GM21825 (cell line): ENCODE measurements at regions not wholly inside any gene's neighbourhood (a gene's known extent, or its start where the extent isn't known, plus 50 kb on each side); places are given as distances from the start of the nearest gene placed in this dataset.
"Not testable (repeated sequence)": the region's sequence is repeated elsewhere in the genome, so short reads cannot be mapped to it uniquely, and the experiment has no call there.

Experiments used
- ATAC-seq: cut with Tn5 transposase; IDR thresholded peaks from one replicate; pipeline ENCODE4 v1.9.1; 2021; ENCODE audit warnings: mild to moderate bottlenecking, moderate library complexity; ENCODE audit not compliant: unreplicated experiment

DNA sequence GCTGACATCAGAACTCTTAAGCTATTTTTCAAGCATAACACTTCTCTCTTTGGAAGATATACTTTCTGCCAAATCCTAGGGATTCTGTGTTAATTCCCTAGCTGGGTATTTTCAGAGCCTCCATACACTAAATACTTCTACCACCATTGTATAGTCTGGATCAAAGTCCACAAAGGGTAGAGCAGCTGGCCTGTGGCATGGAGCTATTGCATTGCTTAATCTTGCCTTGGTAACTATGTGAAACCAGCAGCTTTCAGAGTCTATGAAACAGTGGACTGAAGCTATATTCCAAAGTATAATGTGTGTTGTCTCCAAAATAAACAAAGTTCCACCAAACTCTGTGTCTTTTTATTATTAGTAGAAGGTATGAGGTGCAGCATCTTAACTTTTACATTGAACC, 296.9 kb upstream of the CDH19 start:
- no peak for ATAC-seq

DNA sequence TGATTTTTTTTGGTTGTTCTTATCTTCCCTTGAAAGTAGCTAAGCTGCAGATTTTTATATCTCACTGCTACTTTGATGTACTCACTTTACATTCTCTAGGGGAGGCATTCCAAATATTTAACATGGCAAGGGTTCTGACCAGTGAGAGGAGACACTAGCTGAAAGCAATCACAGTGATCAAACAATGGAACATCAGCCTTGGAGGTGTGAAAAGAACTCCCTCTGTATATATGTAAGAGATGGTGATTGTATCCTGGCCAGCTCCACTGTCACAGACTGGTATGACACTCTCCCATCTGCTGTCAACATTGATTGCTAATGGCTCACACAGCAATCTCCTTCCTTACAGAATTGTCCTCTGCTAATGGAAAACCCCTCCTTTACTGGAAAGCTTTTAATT, 291.7 kb upstream of the CDH19 start:
- no peak for ATAC-seq

DNA sequence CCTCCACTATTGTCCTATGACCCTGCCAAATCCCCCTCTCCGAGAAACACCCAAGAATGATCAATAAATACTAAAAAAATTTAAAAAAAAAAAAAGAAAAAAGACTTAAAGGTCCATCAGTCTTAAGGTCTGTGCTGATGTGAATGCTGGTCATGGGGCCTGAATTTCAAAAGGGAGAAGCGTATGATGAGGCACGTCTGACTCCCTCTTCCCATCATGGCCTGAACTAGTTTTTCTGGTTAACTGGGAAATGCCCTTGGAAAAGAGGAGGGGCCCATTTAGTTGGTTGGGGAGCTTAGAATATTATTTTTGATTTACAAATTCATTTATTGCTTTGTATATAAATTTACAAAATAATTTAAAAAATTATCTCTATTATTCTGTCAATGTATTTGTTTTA, 291.0 kb upstream of the CDH19 start:
- ATAC-seq = no peak

DNA sequence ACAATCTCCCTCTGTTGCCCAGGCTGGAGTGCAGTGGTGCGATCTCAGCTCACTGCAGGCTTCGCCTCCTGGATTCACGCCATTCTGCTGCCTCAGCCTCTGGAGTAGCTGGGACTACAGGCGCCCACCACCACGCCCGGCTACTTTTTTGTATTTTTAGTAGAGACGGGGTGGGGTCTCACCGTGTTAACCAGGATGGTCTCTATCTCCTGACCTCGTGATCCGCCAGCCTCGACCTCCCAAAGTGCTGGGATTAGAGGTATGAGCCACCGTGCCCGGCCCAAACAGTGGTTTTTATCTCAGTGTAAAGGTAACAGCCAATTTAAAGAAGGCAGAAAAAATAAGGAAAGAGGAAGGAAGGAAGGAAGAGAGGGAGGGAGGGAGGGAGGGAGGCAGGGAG, 288.5 kb upstream of the CDH19 start:
- not testable (repeated sequence) for ATAC-seq

DNA sequence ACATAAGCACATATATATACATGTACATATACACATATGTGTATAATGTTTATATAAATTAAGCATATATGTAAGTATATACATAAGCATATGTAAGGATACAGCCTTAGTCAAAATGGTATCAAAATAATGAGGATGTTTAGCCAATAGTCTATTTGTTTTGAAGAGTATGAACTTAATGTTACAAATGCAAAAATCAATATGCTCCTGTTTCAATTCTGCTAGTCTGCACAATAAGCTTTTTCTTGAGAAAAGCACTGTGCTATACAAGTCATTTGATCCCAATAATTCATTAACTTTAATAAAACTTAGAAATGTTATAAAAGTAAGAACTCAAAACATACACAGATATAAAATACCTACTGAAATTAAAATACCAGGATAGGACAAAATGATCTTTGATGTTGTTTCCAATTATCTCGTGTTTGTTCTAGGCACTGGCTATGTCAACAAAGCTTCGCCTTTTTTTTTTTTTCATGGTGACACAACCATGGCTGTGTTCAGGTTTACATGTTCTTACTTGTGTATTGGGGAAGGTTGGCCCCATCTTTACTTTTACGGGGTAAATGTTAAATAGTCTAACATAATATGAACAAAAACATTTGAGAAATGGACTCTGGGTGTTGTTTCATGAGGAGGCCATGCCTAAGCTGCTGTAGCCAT, 271.1 kb upstream of the CDH19 start:
- ATAC-seq = no peak

DNA sequence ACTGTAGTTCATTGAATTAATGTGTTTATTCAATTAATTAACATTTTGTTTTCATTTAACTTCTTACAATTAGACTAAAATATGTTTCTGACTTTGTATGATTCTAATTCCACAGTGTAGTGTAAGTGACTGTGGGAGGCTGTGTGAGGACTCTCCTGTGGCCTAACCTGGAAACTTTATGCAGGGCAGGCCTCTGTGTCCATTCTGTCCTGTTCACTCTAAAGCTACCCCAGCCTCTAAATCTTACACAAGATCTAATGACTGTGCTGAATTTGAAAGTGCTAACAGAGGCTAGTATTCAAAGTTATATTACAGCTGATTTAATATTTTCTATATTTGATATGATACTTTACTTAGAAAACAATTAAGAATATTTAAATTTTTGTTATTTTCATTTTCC, 270.5 kb upstream of the CDH19 start:
- ATAC-seq = no peak

DNA sequence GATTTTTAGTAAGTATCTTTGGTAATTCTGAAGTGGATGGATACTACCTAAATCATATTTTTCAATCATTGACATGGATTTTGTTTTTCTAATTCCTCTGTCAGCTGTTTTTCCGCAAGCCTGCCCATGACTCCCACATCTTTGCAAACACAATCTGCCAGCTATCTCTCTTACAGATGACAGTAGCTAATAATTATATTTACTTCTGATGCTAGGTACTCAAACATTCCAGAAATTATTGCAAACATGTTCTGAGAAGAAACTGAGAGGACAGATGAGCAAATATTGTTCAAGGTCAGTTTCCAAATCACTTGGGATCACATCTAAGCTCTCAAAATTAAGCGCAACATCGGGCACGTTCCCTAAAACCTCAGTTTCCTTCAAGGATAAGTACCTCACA, 270.0 kb upstream of the CDH19 start:
- ATAC-seq = no peak

DNA sequence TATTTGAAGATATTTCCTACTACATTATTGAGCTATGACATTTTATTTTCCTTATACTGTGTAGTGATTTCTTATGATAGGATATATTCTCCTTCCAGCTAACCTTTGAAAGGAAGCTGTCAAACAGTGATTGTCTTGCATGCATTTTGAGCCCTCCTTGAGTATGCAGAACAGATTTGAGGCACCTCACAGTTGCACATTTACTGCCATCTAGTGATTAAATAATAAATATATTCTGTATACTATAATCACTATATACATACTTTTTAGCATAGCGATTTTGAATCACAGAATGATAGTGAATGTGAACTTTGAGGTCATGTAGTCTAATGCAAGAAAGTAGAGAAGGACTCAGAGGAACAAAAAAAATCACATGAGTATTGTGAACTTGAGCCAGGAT, 268.4 kb upstream of the CDH19 start:
- no peak for ATAC-seq

DNA sequence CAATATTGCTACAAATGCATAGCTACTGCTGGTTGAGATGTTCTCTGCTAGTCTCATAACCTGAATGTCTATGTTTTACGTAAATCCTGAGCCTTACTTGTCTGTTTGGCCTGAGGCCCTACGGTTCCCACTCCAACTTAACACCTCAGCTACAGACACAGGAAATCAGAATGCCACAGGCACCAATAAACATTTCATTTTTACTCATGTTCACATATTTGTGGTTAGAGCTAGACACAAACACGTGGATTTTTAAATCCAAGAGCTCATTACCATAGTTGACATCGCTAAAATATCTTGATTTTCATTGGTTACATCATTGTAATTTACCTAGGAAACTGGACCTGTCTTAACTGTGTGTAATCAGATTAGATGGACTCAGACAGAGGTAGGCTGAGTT, 263.8 kb upstream of the CDH19 start:
- no peak for ATAC-seq

DNA sequence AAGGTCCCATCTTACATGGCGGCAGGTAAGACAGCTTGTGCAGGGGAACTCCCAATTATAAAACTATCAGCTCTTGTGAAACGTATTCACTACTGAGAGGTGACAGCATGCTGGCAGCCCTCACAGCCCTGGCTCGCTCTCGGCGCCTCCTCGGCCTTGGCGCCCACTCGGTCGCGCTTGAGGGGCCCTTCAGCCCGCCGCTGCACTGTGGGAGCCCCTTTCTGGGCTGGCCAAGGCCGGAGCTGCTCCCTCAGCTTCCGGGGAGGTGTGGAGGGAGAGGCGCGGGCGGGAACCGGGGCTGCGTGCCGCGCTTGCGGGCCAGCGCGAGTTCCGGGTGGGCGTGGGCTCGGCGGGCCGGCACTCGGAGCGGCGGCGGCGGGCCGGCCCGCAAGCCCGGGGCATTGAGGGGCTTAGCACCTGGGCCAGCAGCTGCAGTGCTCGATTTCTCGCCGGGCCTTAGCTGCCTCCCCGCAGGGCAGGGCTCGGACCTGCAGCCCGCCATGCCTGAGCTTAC, 262.6 kb upstream of the CDH19 start:
- ATAC-seq = not testable (repeated sequence)

DNA sequence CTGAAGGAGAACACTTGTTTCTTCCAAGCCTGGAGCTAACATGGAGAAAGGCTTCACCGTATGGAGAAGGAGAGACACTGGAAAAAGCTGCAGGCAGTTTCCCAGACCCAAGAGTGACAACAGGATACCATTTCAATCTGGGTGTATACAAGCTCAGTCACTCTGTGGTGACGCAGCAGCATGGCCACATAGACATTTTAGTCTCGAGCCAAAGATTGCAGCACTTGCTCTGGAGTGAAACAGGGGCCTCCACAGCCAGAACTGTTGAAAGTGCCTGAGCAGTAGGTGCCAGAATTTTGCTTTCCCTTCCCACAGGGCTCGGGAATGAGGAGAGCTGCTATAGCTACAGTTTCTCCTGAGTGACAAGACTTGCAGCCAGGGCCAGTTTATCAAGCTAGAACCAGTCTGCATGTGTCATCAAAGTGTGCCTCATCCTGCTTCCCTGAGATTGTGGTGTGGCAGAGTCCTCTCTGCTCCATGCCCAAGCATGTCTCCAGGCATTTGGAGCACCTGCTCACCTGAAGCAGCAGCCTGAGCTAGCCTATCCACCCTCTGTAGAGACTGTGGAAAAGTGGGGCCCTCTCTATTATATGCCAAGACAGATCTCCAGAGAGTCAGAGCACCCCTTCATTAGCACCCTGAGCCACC, 234.6 kb upstream of the CDH19 start:
- ATAC-seq = no peak

DNA sequence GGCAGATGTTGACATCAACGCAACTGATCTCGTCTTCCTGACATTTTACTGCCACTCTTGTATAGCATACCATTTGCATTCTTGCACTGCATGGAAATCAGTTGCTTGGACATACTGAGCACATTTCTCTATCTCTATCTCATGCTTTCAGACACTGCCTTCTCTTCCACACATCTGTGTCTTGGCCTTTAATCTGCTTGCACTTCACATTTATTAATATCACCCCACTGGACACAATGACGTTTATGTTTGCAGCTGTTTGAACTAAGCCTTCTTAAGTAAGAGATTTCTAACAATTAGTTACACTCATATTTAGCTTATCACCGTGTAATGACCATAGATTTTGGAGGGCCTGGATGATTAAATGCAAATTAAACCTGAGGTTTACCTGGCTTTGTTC, 229.8 kb upstream of the CDH19 start:
- no peak for ATAC-seq

DNA sequence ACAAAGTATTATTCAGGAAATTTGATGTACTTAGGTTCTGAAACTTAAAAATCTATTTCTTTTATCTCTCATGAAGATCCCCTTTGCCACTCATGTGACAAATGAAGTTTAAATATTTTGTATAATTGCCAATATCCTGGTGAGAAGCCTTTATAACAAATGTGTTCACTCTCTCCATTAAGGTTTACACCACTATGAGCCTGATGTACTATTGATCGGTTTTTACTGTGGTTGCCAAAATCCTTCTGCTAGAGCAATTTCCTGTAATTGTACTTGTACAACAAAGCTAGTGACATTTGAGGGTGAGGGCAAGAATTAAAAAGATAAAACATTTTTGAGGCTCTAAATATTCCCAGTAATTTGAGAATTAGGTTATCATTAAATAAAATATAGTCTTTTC, 222.3 kb upstream of the CDH19 start:
- no peak for ATAC-seq

DNA sequence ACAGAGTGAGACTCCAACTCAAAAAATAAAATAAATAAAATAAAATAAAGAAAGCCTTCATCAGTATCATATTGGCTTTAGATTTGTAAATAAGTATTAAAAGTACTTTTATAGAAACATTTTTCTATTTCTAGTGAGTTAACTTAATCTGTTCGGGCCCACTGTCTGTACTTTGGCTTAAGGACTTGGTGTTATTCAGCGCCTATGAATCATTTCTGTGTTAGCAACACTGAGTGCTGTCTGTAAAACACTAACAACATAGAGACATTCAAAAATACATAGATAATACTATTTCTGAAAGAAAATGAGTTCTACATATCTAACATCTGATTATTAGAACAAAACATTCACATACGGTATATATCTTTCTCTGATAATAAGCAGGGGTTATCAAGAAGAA, 221.5 kb upstream of the CDH19 start:
- ATAC-seq = no peak

DNA sequence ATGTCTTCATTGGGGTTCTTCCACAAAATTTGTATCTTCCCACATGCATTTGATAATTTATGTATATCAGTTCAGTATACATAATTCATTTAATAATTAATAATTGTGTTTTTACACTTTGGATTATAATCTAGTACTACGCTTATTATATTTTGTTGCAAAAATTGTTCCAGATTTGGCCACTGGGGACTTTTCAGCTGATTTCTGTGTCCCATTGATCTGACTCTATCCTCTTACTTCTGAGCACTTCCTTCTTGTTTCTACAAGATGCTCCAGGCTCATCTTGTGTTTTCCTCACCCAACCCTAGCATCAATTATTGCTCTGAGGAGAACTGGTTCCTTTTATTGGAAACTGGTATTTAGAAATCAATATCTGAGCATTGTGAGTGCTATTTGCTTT, 215.3 kb upstream of the CDH19 start:
- no peak for ATAC-seq

DNA sequence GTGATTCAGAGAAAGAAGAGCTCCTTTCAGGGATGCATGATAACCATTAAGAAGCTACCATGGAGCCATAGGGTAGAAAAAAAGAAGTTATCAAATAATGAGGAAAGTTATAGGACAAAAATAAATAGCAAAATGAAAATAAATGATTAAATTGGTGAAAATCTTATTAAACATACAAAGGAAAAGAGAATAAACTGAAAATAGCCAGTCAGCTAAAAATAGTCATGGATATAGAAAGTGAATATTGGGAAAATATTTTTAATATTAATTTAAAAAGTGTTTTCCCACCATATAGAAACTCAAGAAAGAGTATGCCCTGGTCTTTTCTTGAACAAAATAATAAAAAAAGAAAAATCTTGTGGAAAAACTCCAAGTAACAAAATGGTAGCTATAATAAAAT, 209.2 kb upstream of the CDH19 start:
- ATAC-seq = no peak

DNA sequence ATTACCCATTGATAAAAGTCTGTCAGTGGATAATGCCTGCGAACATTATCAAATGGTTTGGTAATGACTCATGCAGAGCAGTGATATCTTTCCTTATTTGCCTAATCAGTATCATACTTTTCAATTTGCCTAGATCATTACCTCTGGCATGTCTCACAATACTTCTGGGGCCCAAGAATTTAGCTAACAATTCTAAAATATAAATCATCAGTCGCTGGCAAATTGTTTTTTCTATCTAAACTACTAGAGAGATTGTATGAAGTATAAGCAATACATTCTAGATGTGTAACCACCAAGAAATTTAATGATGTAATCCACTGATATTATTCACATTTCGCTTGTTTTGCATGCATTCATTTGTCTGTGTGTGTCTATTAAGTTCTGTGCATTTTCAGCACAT, 191.2 kb upstream of the CDH19 start:
- ATAC-seq = no peak

DNA sequence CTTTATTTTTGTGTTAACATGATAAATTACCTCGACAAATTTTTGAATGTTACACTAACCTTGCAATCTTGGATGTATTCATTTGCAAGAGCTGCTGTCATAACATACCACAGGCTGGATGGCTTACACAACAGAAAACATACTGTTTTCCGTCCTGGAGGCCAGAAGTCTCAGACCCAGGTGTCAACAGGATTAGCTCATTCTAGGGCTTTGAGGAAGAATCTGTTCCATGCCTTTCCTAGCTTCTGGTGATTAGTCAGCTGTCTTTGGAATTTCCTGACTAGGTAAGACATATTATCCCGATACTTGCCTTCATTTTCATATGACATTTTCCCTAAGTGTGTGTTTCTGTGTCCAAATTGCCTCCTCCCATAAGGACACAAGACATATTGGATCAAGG, 188.6 kb upstream of the CDH19 start:
- ATAC-seq = no peak

DNA sequence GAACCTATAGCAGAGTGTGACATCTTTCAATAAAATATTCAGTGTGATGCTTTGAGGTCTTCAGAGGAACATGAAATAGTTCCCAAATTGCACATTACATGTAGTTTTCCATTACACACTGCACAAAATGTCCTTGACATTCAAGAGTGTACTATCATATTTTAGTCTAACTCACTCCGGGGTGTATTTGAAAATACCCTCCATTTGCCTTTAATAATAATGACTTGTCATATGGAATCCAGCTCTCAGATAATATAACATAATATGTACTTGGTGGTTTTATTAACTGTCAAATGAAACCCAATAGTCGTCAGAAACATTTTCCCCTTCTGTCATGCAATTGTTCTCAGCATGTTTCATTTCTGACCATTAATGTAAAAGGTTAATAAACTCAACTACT, 176.7 kb upstream of the CDH19 start:
- no peak for ATAC-seq

DNA sequence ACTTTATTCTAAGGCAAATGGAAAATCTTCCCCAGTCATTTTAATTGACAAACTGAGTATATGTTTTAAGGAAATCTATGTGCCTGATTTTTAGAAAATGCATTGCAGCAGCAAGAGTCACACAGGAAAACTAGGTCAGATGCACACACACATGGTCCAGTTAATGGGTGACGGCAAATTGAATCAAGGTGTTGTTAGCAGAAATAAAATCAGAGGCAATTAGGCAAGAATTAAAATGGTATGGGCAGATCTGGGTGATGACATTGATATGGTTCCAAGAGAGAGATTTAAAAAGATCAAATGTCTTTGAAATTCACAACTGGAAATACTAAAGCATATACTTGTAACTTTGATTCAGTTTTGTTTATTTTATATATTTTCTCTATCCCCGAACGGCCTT, 174.2 kb upstream of the CDH19 start:
- ATAC-seq = no peak

DNA sequence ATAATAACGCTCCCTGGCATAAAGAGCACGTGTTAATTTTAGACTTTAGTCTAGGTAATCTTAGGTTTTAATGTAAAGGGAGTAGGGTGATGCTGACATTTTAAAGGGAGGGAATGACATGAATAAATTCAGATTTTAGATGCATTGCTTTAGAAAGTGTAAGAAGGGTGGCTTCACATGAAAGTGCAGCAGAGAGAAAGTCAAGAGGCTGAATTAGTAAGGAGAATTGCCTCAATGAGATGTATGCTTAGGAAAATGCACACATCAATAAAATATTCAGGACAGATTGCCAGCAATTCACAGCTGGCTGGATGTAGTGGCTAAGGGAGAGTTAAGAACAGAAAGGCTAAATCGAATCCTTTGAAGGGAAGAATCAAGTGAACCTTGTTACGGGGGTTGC, 165.5 kb upstream of the CDH19 start:
- no peak for ATAC-seq

DNA sequence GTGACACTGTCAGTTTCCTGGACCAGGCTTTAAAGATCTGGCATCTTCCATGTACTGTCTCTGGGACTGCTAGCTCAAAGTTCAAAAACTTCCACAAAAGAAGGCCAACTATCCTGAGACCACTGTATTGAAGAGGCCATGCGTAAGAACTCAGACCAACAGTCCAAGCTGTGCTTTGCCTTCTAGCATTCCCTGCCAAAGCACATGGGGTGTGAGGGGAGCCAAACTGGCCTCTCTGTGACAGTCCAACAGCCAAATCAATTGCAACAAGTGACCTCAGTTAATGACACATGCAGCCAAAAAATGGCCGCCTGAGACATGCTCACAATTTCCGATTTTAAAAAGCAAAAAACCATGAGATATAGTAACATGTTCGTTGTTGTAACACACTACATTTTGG, 160.3 kb upstream of the CDH19 start:
- no peak for ATAC-seq

DNA sequence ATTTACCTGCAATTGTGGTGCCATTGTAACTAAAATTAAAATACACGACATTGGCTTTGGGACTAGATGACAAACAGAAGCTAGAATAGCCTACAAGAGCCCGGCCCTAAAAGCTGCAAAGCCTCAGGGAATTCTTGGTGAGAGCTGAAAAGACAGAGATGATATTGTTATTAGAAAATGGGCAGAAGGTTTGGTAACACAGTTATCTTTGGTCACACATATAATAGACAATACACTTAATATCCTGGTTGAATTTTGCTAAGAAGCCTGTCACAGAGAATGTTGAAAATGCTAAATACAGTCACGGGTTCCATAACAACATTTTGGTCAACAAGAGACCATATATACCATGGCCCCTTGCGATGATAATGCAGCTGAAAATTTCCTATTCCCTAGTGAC, 157.3 kb upstream of the CDH19 start:
- no peak for ATAC-seq
